GM12891 (cell line): ENCODE measurements at regions not wholly inside any gene's neighbourhood (a gene's known extent, or its start where the extent isn't known, plus 50 kb on each side); places are given as distances from the start of the nearest gene placed in this dataset.

Source experiments
- POLR2A ChIP-seq: IDR thresholded peaks from 2 replicates; pipeline ENCODE4 v1.6.1; 2011; ENCODE audit warnings: low read depth, low read length, control low read depth
- POLR2AphosphoS5 ChIP-seq: IDR thresholded peaks from 2 replicates; pipeline ENCODE4 v1.6.1; 2011; ENCODE audit warnings: low read depth, low read length, control low read depth
- POU2F2 ChIP-seq: IDR thresholded peaks from 2 replicates; pipeline ENCODE4 v1.6.1; 2011; ENCODE audit warnings: low read depth, mild to moderate bottlenecking, control low read depth, low read length, moderate library complexity

DNA sequence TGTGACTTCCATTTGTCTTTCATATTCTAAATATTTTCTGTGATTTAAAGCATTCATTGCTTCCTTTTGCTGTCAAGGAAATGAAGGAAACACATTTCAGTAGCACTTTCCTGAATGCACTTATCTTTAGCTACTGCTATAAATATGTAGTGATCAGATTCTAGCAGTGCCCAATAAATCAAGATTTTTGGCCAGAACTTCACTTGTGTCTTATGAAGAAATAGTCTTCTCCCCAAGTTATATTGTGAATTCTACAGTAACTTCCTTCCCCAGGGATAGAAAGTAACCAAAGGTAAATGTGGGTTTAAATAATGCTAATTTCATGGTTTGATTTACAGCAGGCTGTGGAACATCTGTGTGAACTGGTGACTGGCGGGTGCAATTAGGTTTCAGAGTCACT lies 77.9 kb downstream of the DMRT2 start:
- TF ChIP-seq POLR2A: no peak
- no peak for TF ChIP-seq POLR2AphosphoS5
- no peak for TF ChIP-seq POU2F2
